Loucy (cell line): ENCODE measurements at regions not wholly inside any gene's neighbourhood (a gene's known extent, or its start where the extent isn't known, plus 50 kb on each side); places are given as distances from the start of the nearest gene placed in this dataset.
"Not testable (repeated sequence)": the region's sequence is repeated elsewhere in the genome, so short reads cannot be mapped to it uniquely, and the experiment has no call there.

Experiments
- H2AFZ ChIP-seq: fragments of 200-600 bp; sonication (generic); 2 replicates; pipeline ENCODE4 v1.6.0; 2016; ENCODE audit warnings: antibody characterized with exemption, mild to moderate bottlenecking, low read length, moderate library complexity
- H3F3A ChIP-seq: fragments of 200-600 bp; 2 replicates; pipeline ENCODE4 v1.6.0; 2016; ENCODE audit warnings: antibody characterized with exemption, low read depth, mild to moderate bottlenecking
- H3K27me3 ChIP-seq: fragments of 200-600 bp; sonication (generic); 2 replicates; pipeline ENCODE4 v1.6.1; 2014; ENCODE audit warnings: low read length, mild to moderate bottlenecking; ENCODE audit not compliant: insufficient read depth, poor library complexity, severe bottlenecking
- H3K36me3 ChIP-seq: fragments of 200-600 bp; sonication (generic); 2 replicates; pipeline ENCODE4 v1.6.1; 2016; ENCODE audit warnings: low read length; ENCODE audit not compliant: insufficient read depth
- H3K4me1 ChIP-seq: fragments of 200-600 bp; sonication (generic); 2 replicates; pipeline ENCODE4 v1.5.1; 2014; ENCODE audit warnings: low read length, mild to moderate bottlenecking; ENCODE audit not compliant: insufficient read depth, poor library complexity, severe bottlenecking
- H3K4me2 ChIP-seq: fragments of 200-600 bp; sonication (generic); 2 replicates; pipeline ENCODE4 v1.6.0; 2014; ENCODE audit warnings: antibody characterized with exemption, low read length, low read depth, mild to moderate bottlenecking; ENCODE audit not compliant: poor library complexity, severe bottlenecking
- H3K4me3 ChIP-seq: fragments of 200-600 bp; sonication (generic); 2 replicates; pipeline ENCODE4 v1.5.1; 2014; ENCODE audit warnings: low read length, mild to moderate bottlenecking, mixed read lengths; ENCODE audit not compliant: poor library complexity, severe bottlenecking
- H3K79me2 ChIP-seq: fragments of 200-600 bp; sonication (generic); 2 replicates; pipeline ENCODE4 v1.6.1; 2014; ENCODE audit warnings: low read length; ENCODE audit not compliant: insufficient read depth
- H3K9ac ChIP-seq: fragments of 200-600 bp; sonication (generic); 2 replicates; pipeline ENCODE4 v1.6.0; 2014; ENCODE audit warnings: mild to moderate bottlenecking, low read depth, low read length, moderate library complexity; ENCODE audit not compliant: poor library complexity, severe bottlenecking
- H3K9me2 ChIP-seq: fragments of 200-600 bp; sonication (generic); replicated peaks from 2 replicates; pipeline ENCODE4 v1.6.1; 2016; ENCODE audit warnings: low read depth, low read length, mixed read lengths
- H3K9me3 ChIP-seq: fragments of 200-600 bp; sonication (generic); 2 replicates; pipeline ENCODE4 v1.6.1; 2014; ENCODE audit warnings: mild to moderate bottlenecking, antibody characterized with exemption, low read length, low read depth; ENCODE audit not compliant: insufficient read depth
- H4K20me1 ChIP-seq: fragments of 200-600 bp; sonication (generic); 2 replicates; pipeline ENCODE4 v1.6.0; 2014; ENCODE audit warnings: antibody characterized with exemption, low read length, mild to moderate bottlenecking; ENCODE audit not compliant: insufficient read depth, poor library complexity, severe bottlenecking
- EZH2phosphoT487 ChIP-seq: fragments of 200-600 bp; IDR thresholded peaks from 2 replicates; pipeline ENCODE4 v1.6.1; 2018; ENCODE audit warnings: antibody characterized with exemption, mild to moderate bottlenecking, moderate library complexity, borderline replicate concordance
- TF ChIP-seq, protein P1 (sequence below): fragments of 200-600 bp; sonication (generic); conservative IDR thresholded peaks from 2 replicates; pipeline ENCODE4 v1.5.1; 2014; ENCODE audit warnings: mild to moderate bottlenecking, antibody characterized with exemption, low read length

DNA sequence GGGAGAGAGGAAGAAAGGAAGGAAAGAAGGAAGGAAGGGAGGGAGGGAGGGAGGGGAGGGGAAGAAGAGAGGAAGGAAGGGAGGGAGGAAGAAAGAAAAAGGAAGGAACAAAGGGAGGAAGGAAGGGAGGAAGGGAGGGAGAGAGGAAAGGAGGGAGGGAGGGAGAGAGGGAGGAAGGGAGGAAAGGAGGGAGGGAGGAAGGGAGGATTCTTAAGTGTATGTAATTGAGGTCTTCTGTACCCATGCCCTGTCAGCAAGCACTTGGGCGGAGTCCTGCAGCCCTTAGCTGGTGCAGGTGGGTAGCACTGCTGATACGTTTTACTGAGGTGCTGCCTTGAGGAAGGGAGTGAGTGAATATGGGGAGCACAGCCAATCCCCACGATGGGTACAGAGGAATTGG, 56.9 kb upstream of the RASD2 start:
- Histone ChIP-seq H2AFZ (no peak overlapping the region), H3K4me2 (no peak overlapping the region), H3F3A (no peaks in the 10 kb centered on the region), H3K9ac (no peak overlapping the region), H3K36me3 (no peaks in the 10 kb centered on the region), H3K27me3 (no peaks in the 10 kb centered on the region), H3K9me3 (no peaks in the 10 kb centered on the region), H3K4me3 (no peak overlapping the region), H4K20me1 (no peaks in the 10 kb centered on the region), H3K79me2 (no peaks in the 10 kb centered on the region), H3K9me2 (no peaks in the 10 kb centered on the region), H3K4me1 (no peaks in the 10 kb centered on the region)
- TF ChIP-seq EZH2phosphoT487 = no peak
- TF ChIP-seq, protein P1, sequence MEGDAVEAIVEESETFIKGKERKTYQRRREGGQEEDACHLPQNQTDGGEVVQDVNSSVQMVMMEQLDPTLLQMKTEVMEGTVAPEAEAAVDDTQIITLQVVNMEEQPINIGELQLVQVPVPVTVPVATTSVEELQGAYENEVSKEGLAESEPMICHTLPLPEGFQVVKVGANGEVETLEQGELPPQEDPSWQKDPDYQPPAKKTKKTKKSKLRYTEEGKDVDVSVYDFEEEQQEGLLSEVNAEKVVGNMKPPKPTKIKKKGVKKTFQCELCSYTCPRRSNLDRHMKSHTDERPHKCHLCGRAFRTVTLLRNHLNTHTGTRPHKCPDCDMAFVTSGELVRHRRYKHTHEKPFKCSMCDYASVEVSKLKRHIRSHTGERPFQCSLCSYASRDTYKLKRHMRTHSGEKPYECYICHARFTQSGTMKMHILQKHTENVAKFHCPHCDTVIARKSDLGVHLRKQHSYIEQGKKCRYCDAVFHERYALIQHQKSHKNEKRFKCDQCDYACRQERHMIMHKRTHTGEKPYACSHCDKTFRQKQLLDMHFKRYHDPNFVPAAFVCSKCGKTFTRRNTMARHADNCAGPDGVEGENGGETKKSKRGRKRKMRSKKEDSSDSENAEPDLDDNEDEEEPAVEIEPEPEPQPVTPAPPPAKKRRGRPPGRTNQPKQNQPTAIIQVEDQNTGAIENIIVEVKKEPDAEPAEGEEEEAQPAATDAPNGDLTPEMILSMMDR = no peak

DNA sequence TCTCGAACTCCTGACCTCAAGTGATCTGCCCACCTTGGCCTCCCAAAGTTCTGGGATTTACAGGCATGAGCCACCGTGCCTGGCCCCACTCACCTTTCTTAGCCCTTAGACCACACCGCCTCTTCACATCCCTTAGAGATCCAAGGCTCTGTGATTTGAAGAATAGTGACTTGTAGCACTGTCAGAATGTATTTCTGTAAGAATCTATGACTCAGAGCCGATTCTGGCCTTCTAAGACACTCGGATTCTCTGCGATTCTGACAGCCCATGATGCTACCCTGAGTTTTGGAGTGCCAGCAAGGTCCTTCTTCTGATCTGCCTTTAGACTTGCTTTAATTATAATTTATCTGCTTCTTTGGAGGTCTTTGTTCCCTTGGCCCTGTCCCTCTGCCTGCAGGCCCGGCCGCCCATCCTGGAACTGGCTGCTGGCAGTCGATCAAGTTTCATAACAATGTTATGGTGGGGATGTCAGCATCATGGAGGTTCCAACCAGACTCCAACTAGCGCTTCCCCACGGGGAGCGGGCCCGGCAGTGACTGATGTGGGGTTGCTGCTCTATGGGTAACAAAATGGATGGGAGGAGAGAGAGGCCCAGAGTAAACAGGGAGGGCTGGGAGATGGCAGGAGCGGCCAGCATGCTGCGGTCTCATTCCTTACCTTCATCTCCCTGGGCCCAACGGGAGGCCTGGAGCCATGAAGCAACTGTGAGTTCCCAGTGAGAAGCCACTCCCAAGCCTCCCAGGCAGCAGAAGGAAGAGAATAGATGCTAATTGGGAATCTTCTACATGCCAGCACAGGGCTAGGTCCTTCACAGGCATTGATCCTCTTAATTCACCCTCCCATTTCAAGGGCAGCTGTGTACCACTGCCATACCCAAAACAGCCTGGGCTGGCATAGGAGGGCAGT, 55.7 kb upstream of the RASD2 start:
- Histone ChIP-seq H3K9me2 (no peaks in the 10 kb centered on the region), H4K20me1 (no peaks in the 10 kb centered on the region), H3K27me3 (no peaks in the 10 kb centered on the region), H3F3A (no peaks in the 10 kb centered on the region), H3K79me2 (no peaks in the 10 kb centered on the region), H3K9me3 (no peaks in the 10 kb centered on the region), H3K36me3 (no peaks in the 10 kb centered on the region), H3K4me1 (no peaks in the 10 kb centered on the region), H3K4me2 (no peak overlapping the region), H3K9ac (no peak overlapping the region), H3K4me3 (no peak overlapping the region), H2AFZ (no peak overlapping the region)
- TF ChIP-seq, protein P1 = no peak
- TF ChIP-seq EZH2phosphoT487 = no peak

DNA sequence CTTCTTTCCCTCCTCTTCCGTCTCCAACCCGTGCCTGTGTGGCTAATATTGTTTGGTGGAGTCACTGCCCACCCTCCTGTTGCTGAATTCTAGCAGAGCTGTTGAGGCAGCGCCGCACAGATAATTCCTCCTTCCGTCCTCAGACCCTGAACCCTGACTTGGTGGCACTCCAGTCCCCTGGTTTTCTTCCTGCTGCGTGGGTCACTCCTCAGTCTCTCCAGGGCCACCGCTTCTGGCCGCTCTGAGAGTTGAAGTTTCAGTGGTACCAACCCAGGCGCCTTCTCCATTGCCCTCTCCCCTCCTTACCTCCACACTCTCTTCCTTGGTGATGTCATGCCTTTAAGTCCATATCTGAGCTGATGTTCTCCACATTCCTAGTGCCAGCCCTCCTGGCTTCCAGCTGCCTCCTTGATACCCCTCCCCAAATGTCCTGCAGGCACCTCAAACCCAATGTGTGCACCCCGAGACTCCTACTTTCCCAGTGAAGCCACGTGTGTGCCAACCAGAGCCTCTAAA, 54.5 kb upstream of the RASD2 start:
- Histone ChIP-seq H3K9ac (no peak overlapping the region), H3K27me3 (no peaks in the 10 kb centered on the region), H3K36me3 (no peaks in the 10 kb centered on the region), H3K4me3 (no peak overlapping the region), H3K4me1 (no peaks in the 10 kb centered on the region), H3K9me2 (no peaks in the 10 kb centered on the region), H3K9me3 (no peaks in the 10 kb centered on the region), H3F3A (no peaks in the 10 kb centered on the region), H4K20me1 (no peaks in the 10 kb centered on the region), H3K4me2 (no peak overlapping the region), H3K79me2 (no peaks in the 10 kb centered on the region), H2AFZ (no peak overlapping the region)
- TF ChIP-seq, protein P1 = no peak
- no peak for TF ChIP-seq EZH2phosphoT487

DNA sequence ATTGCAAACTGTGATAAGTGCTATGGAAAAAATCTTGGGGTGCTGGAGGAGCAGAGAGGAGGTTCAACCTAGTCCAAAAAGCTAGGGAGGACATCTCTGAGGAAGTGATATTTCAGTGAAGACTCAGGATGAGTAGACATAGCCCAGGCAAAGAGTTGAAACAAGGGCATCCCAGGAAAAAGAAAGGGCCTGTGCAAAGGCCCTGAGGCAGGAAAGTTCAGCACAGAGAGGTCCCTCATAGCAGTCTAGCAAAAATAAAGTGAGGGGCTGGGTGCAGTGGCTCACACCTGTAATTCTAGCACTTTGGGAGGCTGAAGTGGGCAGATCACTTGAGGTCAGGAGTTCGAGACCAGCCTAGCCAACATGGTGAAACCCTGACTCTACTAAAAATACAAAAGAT, 53.0 kb upstream of the RASD2 start:
- H3K4me1 ChIP-seq, H3K9ac ChIP-seq, H3K9me3 ChIP-seq, H2AFZ ChIP-seq, H3K4me2 ChIP-seq, H3K9me2 ChIP-seq, H3K27me3 ChIP-seq, H3K79me2 ChIP-seq, H4K20me1 ChIP-seq, H3F3A ChIP-seq, H3K4me3 ChIP-seq, H3K36me3 ChIP-seq: not testable (repeated sequence)
